HepG2 (cell line): ENCODE measurements at regions not wholly inside any gene's neighbourhood (a gene's known extent, or its start where the extent isn't known, plus 50 kb on each side); places are given as distances from the start of the nearest gene placed in this dataset.

Source experiments
- ATAC-seq: fragments of 200-7000 bp; cut with Tn5 transposase; 3 replicates; pipeline ENCODE4 v1.9.1; 2020; ENCODE audit warnings: mild to moderate bottlenecking, moderate library complexity
- BruUV-seq: library from RNA; stranded (reverse); fragments of 400-500 nt; replicated peaks from 2 replicates; lab custom pipeline; 2021; lab: Mats Ljungman, UMichigan
- CTCF ChIA-PET: fragments of 300-600 bp; formaldehyde crosslinking; extraction: SDS; loops from one replicate; lab custom pipeline; 2021; ENCODE audit warnings: low total read pairs, inconsistent platforms, low intra/inter-chr PET ratio; lab: Yijun Ruan, JAX
- POLR2A ChIA-PET: fragments of 350-600 bp; sonication (Branson Sonifier 250); formaldehyde crosslinking; loops from one replicate; lab custom pipeline; 2020; ENCODE audit warnings: antibody characterized with exemption, inconsistent platforms; lab: Yijun Ruan, JAX
- DNase-seq: peaks from one replicate; pipeline ENCODE4 v3.0.0-alpha.2; 2015; ENCODE audit warnings: low spot score
- FAIRE-seq: peaks from 3 replicates; lab custom pipeline; 2011; peaks lifted over from hg19 to GRCh38; lab: Jason Lieb, UNC
- H2AFZ ChIP-seq: one replicate; pipeline ENCODE4 v1.6.1; 2011; ENCODE audit warnings: low read length, inconsistent platforms
- H3K27ac ChIP-seq: fragments of 300-600 bp; 3 replicates; pipeline ENCODE4 v1.8.0; 2011; ENCODE audit warnings: mixed run types, mild to moderate bottlenecking, mixed read lengths, low read length, inconsistent platforms; ENCODE audit not compliant: insufficient read depth; ENCODE audit errors: extremely low read length
- H3K27me3 ChIP-seq, 2 experiments: fragments of 200-600 bp in 1 of 2; 2 replicates in 1 of 2; 3 replicates in 1 of 2; pipeline versions ENCODE4 v1.6.0 to v1.8.0; 2011; ENCODE audit warnings: low read length in 2 of 2, mild to moderate bottlenecking in 2 of 2, moderate library complexity in 2 of 2, inconsistent platforms in 1 of 2; ENCODE audit not compliant: insufficient read depth in 2 of 2, control insufficient read depth in 1 of 2
- H3K36me3 ChIP-seq, 2 experiments: fragments of 200-600 bp in 1 of 2; replicated peaks in 1 of 2; 2 replicates in 1 of 2; 3 replicates in 1 of 2; pipeline versions ENCODE4 v1.5.1 to v1.8.0; 2011; ENCODE audit warnings: low read length in 2 of 2, inconsistent platforms in 1 of 2; ENCODE audit not compliant: insufficient read depth in 2 of 2, control insufficient read depth in 1 of 2
- H3K4me1 ChIP-seq: 2 replicates; pipeline ENCODE4 v1.5.1; 2012; ENCODE audit warnings: low read length, inconsistent platforms; ENCODE audit not compliant: insufficient read depth
- H3K4me2 ChIP-seq: 2 replicates; pipeline ENCODE4 v1.6.0; 2011; ENCODE audit warnings: low read depth, low read length, inconsistent platforms
- H3K4me3 ChIP-seq, 3 experiments: fragments of 200-600 bp in 1 of 3; sonication (generic), shearing (Covaris generic) in 1 of 3; replicated peaks in 1 of 3; 2 replicates each; pipeline ENCODE4 v1.5.1; 2011 to 2016; ENCODE audit warnings: low read length in 3 of 3, inconsistent platforms in 2 of 3, low read depth in 2 of 3, mild to moderate bottlenecking in 2 of 3, control low read depth in 1 of 3, mixed read lengths in 1 of 3; ENCODE audit not compliant: insufficient read depth in 1 of 3
- H3K79me2 ChIP-seq: one replicate; pipeline ENCODE4 v1.6.1; 2011; ENCODE audit warnings: low read length, inconsistent platforms; ENCODE audit not compliant: insufficient read depth
- H3K9ac ChIP-seq: 2 replicates; pipeline ENCODE4 v1.6.0; 2011; ENCODE audit warnings: mild to moderate bottlenecking, low read depth, low read length, inconsistent platforms; ENCODE audit not compliant: insufficient read depth
- H3K9me3 ChIP-seq: 2 replicates; pipeline ENCODE4 v1.5.1; 2012; ENCODE audit warnings: mild to moderate bottlenecking, low read length
- H4K20me1 ChIP-seq: 2 replicates; pipeline ENCODE4 v1.6.0; 2011; ENCODE audit warnings: inconsistent platforms, mild to moderate bottlenecking, low read length, moderate library complexity; ENCODE audit not compliant: insufficient read depth
- ATF7-NPFF ChIP-seq: sonication (generic); formaldehyde crosslinking; IDR thresholded peaks from 2 replicates; pipeline ENCODE4 v1.8.1; 2023; ENCODE audit warnings: mild to moderate bottlenecking, low read depth, missing genetic modification reagents, moderate library complexity
- CBX1 ChIP-seq: IDR thresholded peaks from one replicate; pipeline ENCODE4 v1.6.1; 2016; ENCODE audit warnings: antibody characterized with exemption, low read depth
- CCDC6 ChIP-seq: sonication (generic); formaldehyde crosslinking; IDR thresholded peaks from 2 replicates; pipeline ENCODE4 v1.8.1; 2022; ENCODE audit warnings: mild to moderate bottlenecking, missing genetic modification reagents, moderate library complexity
- NONO ChIP-seq, 2 experiments: fragments of 450-650 bp in 1 of 2; sonication (generic) in 1 of 2; formaldehyde crosslinking in 1 of 2; IDR thresholded peaks in 1 of 2; conservative IDR thresholded peaks in 1 of 2; 2 replicates each; pipeline versions ENCODE4 v1.6.1 to v1.8.0; 2017 to 2022; ENCODE audit warnings: mild to moderate bottlenecking in 1 of 2, missing genetic modification reagents in 1 of 2, moderate library complexity in 1 of 2
- POLR2AphosphoS2 ChIP-seq: IDR thresholded peaks from 2 replicates; pipeline ENCODE4 v1.6.1; 2011; ENCODE audit warnings: low read depth, low read length, improper control_type of control experiment
- SAFB2 ChIP-seq: sonication (generic); formaldehyde crosslinking; IDR thresholded peaks from 2 replicates; pipeline ENCODE4 v1.5.1; 2020; ENCODE audit warnings: missing genetic modification reagents, low read depth, mild to moderate bottlenecking, borderline replicate concordance
- SMARCE1 ChIP-seq: fragments of 450-650 bp; IDR thresholded peaks from 2 replicates; pipeline ENCODE4 v1.6.1; 2017; ENCODE audit warnings: borderline replicate concordance
- ZNF460 ChIP-seq: sonication (generic); formaldehyde crosslinking; IDR thresholded peaks from 2 replicates; pipeline ENCODE4 v1.5.1; 2020; ENCODE audit warnings: missing genetic modification reagents, mild to moderate bottlenecking, borderline replicate concordance
- ZNF468 ChIP-seq: sonication (generic); formaldehyde crosslinking; IDR thresholded peaks from 2 replicates; pipeline ENCODE4 v1.8.0; 2022; ENCODE audit warnings: mild to moderate bottlenecking, moderate library complexity, missing genetic modification reagents
- WGBS: methylation state at CpG from one replicate; pipeline ENCODE4 v1.1.6; 2017; ENCODE audit warnings: low lambda C conversion rate; 5-methylcytosine and 5-hydroxymethylcytosine counted together
- in situ Hi-C: cut with HindIII; loops from 2 replicates; pipeline ENCODE4 v1.10.0; 2017; ENCODE audit warnings: low pct_unique_long_range_greater_than_20kb; ENCODE audit not compliant: extremely low pct_ligation_motif_present
- intact Hi-C: fragments of 100-400 bp; cut with micrococcal nuclease; formaldehyde crosslinking; loops from one replicate; pipeline ENCODE4 v1.10.0; 2022; ENCODE audit not compliant: unreplicated experiment
- TF ChIP-seq, protein P1 (sequence below): sonication (generic); formaldehyde crosslinking; conservative IDR thresholded peaks from 2 replicates; pipeline ENCODE4 v1.8.0; 2022; ENCODE audit warnings: missing genetic modification reagents
- TF ChIP-seq, protein P2 (sequence below), 2 experiments: sonication (generic) in 1 of 2; formaldehyde crosslinking in 1 of 2; IDR thresholded peaks; 2 replicates each; pipeline versions ENCODE4 v1.4.0 to v1.6.1; 2018 to 2020; ENCODE audit warnings: missing genetic modification reagents in 2 of 2, borderline replicate concordance in 1 of 2, low read depth in 1 of 2, mild to moderate bottlenecking in 1 of 2, missing biosample characterization in 1 of 2

DNA sequence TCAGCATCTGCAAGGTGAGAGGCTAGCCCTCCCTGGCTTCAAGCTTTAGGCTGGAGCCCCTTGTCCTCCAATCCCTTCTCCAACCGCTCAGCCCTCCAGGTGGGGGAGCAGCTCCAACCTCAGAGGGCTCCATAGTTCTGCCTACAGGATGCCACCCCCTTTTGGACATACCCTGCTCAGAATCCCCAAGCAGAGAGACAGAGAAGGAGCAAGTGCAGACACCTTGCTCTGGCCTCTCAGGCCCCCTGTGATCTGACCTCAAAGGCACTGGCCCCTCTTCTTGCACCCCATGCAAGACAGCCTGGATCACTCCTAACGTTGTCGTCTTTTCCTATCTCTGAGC is 101.6 kb downstream of the C5orf15 start:
- intact Hi-C loops (loop anchor here (5.0 kb wide), 1 partner anchor 315 kb away; no protein-coding TSS in a partner anchor), in situ Hi-C loops (no loop called here)
- Histone ChIP-seq H4K20me1 (no peaks in the 10 kb centered on the region), H3K27me3 (peaks cover 0 to 31% of the 10 kb centered on the region in 2 experiments; a peak in 4 of 5 replicates), H3K79me2 (no peaks in the 10 kb centered on the region), H3K27ac (no peak overlapping the region), H3K36me3 (no peaks in the 10 kb centered on the region), H3K4me2 (no peak overlapping the region), H3K9me3 (no peaks in the 10 kb centered on the region), H3K4me1 (no peaks in the 10 kb centered on the region), H2AFZ (no peak overlapping the region), H3K9ac (no peak overlapping the region), H3K4me3 (no peak overlapping the region)
- TF ChIP-seq POLR2AphosphoS2 (no peak), ZNF460 (no peak), ZNF468 (CRISPR knock-in tag) (no peak), ATF7-NPFF (CRISPR knock-in tag) (no peak), CBX1 (no peak), SMARCE1 (no peak), NONO (IDR thresholded peaks at IDR 0.05) (no peak), NONO (CRISPR knock-in tag; conservative IDR thresholded peaks at IDR 0.05) (no peak), SAFB2 (CRISPR knock-in tag) (no peak), CCDC6 (CRISPR knock-in tag) (no peak)
- TF ChIP-seq, protein P1, sequence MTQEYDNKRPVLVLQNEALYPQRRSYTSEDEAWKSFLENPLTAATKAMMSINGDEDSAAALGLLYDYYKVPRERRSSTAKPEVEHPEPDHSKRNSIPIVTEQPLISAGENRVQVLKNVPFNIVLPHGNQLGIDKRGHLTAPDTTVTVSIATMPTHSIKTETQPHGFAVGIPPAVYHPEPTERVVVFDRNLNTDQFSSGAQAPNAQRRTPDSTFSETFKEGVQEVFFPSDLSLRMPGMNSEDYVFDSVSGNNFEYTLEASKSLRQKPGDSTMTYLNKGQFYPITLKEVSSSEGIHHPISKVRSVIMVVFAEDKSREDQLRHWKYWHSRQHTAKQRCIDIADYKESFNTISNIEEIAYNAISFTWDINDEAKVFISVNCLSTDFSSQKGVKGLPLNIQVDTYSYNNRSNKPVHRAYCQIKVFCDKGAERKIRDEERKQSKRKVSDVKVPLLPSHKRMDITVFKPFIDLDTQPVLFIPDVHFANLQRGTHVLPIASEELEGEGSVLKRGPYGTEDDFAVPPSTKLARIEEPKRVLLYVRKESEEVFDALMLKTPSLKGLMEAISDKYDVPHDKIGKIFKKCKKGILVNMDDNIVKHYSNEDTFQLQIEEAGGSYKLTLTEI (CRISPR knock-in tag): no peak
- TF ChIP-seq, protein P2, sequence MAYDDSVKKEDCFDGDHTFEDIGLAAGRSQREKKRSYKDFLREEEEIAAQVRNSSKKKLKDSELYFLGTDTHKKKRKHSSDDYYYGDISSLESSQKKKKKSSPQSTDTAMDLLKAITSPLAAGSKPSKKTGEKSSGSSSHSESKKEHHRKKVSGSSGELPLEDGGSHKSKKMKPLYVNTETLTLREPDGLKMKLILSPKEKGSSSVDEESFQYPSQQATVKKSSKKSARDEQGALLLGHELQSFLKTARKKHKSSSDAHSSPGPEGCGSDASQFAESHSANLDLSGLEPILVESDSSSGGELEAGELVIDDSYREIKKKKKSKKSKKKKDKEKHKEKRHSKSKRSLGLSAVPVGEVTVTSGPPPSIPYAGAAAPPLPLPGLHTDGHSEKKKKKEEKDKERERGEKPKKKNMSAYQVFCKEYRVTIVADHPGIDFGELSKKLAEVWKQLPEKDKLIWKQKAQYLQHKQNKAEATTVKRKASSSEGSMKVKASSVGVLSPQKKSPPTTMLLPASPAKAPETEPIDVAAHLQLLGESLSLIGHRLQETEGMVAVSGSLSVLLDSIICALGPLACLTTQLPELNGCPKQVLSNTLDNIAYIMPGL (CRISPR knock-in tag; IDR thresholded peaks at IDR 0.05; ENCODE audit: borderline replicate concordance in 1 of 2, low read depth in 1 of 2): no peak
- BruUV-seq: no TSS peak
- CTCF ChIA-PET: no interaction called here
- FAIRE-seq (no peak), DNase-seq (no peak), ATAC-seq (0 out of 3 replicates have a peak, but pooled peaks have one; percentile 15)
- POLR2A ChIA-PET: no interaction called here
- WGBS: 35% methylated on average over 3 of the region's 3 CpGs
